ENCODE measurements at regions not wholly inside any gene's neighbourhood (a gene's known extent, or its start where the extent isn't known, plus 50 kb on each side); places are given as distances from the start of the nearest gene placed in this dataset.

DNA sequence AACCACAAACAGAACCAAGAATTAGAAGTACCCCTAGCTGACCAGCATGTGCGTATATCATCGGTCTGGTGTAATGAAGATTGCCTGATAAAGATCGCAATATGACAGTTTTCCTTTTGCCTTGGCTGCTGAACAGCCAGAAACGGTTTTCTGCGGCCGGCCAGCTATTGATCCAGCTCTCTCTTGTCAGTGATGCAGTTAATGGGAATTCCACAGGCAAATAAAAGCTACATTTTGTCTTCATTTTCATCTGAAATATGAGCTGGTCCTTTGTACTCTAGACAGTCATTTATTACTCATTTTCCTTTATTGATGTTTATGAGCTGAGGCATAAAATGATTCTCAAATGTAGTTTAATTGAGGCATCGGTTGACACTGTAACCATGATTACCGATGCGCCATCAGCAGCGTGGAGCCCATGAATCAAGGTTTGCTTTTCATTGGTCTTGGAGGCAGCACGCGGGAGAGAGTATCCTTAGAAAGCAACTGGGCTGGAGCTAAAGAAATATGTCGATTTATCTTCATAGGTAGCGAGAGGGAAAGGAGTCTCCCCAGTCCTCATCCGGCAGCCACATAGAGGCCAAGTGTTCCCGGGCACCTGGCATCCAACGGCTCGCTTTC, 535.2 kb downstream of the GALR1 start:
- intact Hi-C loops (cut with DNase I, micrococcal nuclease) = no loop called here
- no peak for DNase-seq
- Histone ChIP-seq H3K9me3 (no peaks in the 10 kb centered on the region), H3K4me1 (ENCODE audit: low read depth) (no peaks in the 10 kb centered on the region), H3K36me3 (ENCODE audit: low read depth) (no peaks in the 10 kb centered on the region), H3K4me3 (no peak overlapping the region)
- TF ChIP-seq, protein P1, sequence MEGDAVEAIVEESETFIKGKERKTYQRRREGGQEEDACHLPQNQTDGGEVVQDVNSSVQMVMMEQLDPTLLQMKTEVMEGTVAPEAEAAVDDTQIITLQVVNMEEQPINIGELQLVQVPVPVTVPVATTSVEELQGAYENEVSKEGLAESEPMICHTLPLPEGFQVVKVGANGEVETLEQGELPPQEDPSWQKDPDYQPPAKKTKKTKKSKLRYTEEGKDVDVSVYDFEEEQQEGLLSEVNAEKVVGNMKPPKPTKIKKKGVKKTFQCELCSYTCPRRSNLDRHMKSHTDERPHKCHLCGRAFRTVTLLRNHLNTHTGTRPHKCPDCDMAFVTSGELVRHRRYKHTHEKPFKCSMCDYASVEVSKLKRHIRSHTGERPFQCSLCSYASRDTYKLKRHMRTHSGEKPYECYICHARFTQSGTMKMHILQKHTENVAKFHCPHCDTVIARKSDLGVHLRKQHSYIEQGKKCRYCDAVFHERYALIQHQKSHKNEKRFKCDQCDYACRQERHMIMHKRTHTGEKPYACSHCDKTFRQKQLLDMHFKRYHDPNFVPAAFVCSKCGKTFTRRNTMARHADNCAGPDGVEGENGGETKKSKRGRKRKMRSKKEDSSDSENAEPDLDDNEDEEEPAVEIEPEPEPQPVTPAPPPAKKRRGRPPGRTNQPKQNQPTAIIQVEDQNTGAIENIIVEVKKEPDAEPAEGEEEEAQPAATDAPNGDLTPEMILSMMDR (IDR thresholded peaks at IDR 0.05) = no peak
- no peak for ATAC-seq

DNA sequence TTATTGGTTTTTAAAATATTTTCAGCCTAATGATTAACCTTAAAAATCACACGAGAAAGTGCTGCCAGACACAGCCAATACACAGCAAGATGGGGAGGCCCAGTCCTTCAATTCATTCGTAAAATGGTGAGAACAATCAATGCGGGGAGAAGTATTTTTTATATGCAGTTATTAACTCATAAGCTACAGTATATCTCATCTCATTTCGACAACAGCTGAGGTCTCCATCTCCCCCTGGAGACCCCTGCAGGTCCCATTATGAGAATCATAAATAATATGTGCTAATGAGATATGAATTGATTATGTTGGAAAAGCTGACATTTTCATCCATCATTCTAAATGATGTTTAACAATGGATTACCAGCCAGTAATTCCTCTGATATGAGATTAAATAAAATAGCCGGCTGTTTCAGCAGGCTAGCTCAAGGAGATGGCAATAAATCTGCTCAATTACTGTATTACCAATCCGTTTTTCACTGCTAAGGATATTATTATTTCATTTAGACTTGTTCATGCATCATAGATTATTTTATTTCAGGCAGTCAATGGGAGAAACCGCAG, 535.8 kb downstream of the GALR1 start:
- TF ChIP-seq, protein P1 (IDR thresholded peaks at IDR 0.05) = no peak
- H3K9me3 ChIP-seq = no peaks in the 10 kb centered on the region
- intact Hi-C loops (cut with DNase I, micrococcal nuclease) = no loop called here
- DNase-seq (no peak), ATAC-seq (no peak)
- no peaks in the 10 kb centered on the region for H3K4me1 ChIP-seq (ENCODE audit: low read depth)
- no peak overlapping the region for H3K4me3 ChIP-seq
- no peaks in the 10 kb centered on the region for H3K36me3 ChIP-seq (ENCODE audit: low read depth)

DNA sequence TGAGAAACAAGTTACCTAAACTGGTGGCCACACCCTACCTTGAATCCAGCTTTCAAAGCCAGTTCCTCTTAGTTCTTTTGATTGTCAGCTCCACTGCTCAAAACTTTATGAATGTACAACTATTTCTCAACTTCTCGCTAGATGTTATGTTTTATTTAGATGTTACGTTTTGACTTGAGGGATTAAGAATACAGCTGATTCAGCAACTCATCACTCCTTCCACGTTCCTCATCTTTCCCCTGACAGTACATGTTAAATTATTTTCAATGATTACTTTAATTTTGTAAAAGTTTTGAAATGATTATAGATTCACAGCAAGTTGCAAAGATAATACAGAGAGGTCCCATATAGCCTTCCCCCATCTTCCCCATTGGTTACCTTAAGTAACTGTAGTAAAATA, 553.4 kb downstream of the GALR1 start:
- ATAC-seq (no peak), DNase-seq (no peak)
- Histone ChIP-seq H3K4me3 (no peak overlapping the region), H3K36me3 (ENCODE audit: low read depth) (no peaks in the 10 kb centered on the region), H3K9me3 (no peaks in the 10 kb centered on the region), H3K4me1 (ENCODE audit: low read depth) (no peaks in the 10 kb centered on the region)
- intact Hi-C loops (cut with DNase I, micrococcal nuclease) = no loop called here
- TF ChIP-seq, protein P1 (IDR thresholded peaks at IDR 0.05) = no peak

DNA sequence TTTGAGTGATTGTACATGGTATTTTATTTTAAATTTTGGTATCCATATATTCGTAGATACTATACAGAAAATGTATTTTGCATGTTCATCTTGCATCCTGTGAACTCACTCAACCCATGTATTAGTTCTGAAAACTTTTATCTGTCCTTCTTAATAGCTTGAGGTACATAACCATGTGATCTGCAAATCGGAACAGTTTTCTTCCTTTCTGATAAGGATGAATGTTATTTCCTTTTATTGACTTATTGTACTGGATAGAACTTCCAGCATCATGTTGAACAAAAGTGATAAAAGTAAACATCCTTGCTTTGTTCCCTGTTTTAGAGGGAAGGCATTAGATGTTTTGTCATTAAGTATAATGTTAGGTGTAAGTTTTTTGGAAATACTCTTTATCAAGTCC, 554.7 kb downstream of the GALR1 start:
- DNase-seq = no peak
- Histone ChIP-seq H3K9me3 (no peaks in the 10 kb centered on the region), H3K4me3 (no peak overlapping the region), H3K4me1 (ENCODE audit: low read depth) (no peaks in the 10 kb centered on the region), H3K36me3 (ENCODE audit: low read depth) (no peaks in the 10 kb centered on the region)
- intact Hi-C loops (cut with DNase I, micrococcal nuclease) = no loop called here
- no peak for ATAC-seq
- TF ChIP-seq, protein P1 (IDR thresholded peaks at IDR 0.05) = no peak

DNA sequence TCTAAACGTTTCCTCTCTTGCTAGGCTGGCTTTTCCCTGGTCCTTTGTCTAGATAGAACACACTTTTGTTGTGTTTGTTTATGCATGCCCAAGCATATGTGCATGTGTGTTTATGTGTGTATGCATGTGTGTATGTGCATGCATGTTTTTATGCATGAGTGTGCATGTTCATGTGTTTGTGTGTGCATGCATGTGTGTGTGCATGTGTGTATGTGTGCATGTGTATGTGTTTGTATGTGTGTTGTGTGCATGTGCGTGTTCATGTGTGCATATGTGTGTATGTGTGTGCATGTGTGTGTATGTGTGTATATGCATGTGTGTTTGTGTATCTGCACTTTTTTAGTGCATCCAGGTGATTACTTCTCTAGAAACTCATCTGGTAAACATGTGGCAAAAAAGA, 558.0 kb downstream of the GALR1 start:
- H3K4me3 ChIP-seq = no peak overlapping the region
- no peaks in the 10 kb centered on the region for H3K36me3 ChIP-seq (ENCODE audit: low read depth)
- DNase-seq (no peak), ATAC-seq (no peak)
- intact Hi-C loops (cut with DNase I, micrococcal nuclease) = no loop called here
- TF ChIP-seq, protein P1 (IDR thresholded peaks at IDR 0.05) = no peak
- no peaks in the 10 kb centered on the region for H3K4me1 ChIP-seq (ENCODE audit: low read depth)
- no peaks in the 10 kb centered on the region for H3K9me3 ChIP-seq
